K562 (cell line): ENCODE measurements at regions not wholly inside any gene's neighbourhood (a gene's known extent, or its start where the extent isn't known, plus 50 kb on each side); places are given as distances from the start of the nearest gene placed in this dataset.

Experiments used
- ATAC-seq: fragments of 200-7000 bp; cut with Tn5 transposase; 3 replicates; pipeline ENCODE4 v1.9.1; 2020; ENCODE audit warnings: moderate library complexity
- BruUV-seq: library from RNA; stranded (reverse); fragments of 400-500 nt; replicated peaks from 2 replicates; lab custom pipeline; 2021; lab: Mats Ljungman, UMichigan
- CTCF ChIA-PET: fragments of 300-600 bp; formaldehyde crosslinking; extraction: SDS; loops from one replicate; lab custom pipeline; 2021; ENCODE audit warnings: low intra/inter-chr PET ratio; lab: Yijun Ruan, JAX
- POLR2A ChIA-PET: fragments of 300-600, 350-650 bp; sonication (Branson Sonifier 250); formaldehyde crosslinking; extraction: SDS; loops from one replicate; lab custom pipeline; 2021; ENCODE audit warnings: antibody characterized with exemption, inconsistent platforms; lab: Yijun Ruan, JAX
- DNase-seq, 4 experiments: peaks; one replicate each; pipeline versions ENCODE4 v3.0.0 to v3.0.0-alpha.2; 2011 to 2018; ENCODE audit warnings: low spot score in 3 of 4, mixed read lengths in 3 of 4; ENCODE audit errors: extremely low read depth in 1 of 4
- FAIRE-seq: peaks from 2 replicates; lab custom pipeline; 2011; peaks lifted over from hg19 to GRCh38; lab: Jason Lieb, UNC
- H2AFZ ChIP-seq: 2 replicates; pipeline ENCODE4 v1.6.0; 2011; ENCODE audit warnings: low read depth, low read length, control low read depth, inconsistent platforms
- H3K27ac ChIP-seq: fragments of 200-600 bp; 3 replicates; pipeline ENCODE4 v1.8.0; 2011; ENCODE audit warnings: low read depth, mild to moderate bottlenecking, control low read depth, inconsistent platforms, low read length, moderate library complexity, mixed read lengths; ENCODE audit errors: extremely low read depth
- H3K27me3 ChIP-seq, 2 experiments: fragments of 300-600 bp in 1 of 2; 2 replicates in 1 of 2; 3 replicates in 1 of 2; pipeline versions ENCODE4 v1.6.0 to v1.8.0; 2011; ENCODE audit warnings: inconsistent platforms in 2 of 2, low read length in 2 of 2, mild to moderate bottlenecking in 1 of 2, mixed read lengths in 1 of 2, moderate library complexity in 1 of 2; ENCODE audit not compliant: control insufficient read depth in 2 of 2, insufficient read depth in 2 of 2
- H3K36me3 ChIP-seq: fragments of 300-600 bp; 3 replicates; pipeline ENCODE4 v1.8.0; 2011; ENCODE audit warnings: mild to moderate bottlenecking, low read length, inconsistent platforms; ENCODE audit not compliant: control insufficient read depth, insufficient read depth
- H3K4me1 ChIP-seq, 2 experiments: fragments of 200-600 bp in 1 of 2; replicated peaks in 1 of 2; 2 replicates in 1 of 2; 3 replicates in 1 of 2; pipeline versions ENCODE4 v1.5.1 to v1.8.0; 2011; ENCODE audit warnings: inconsistent platforms in 2 of 2, low read length in 2 of 2, mild to moderate bottlenecking in 1 of 2, mixed read lengths in 1 of 2, moderate library complexity in 1 of 2; ENCODE audit not compliant: control insufficient read depth in 2 of 2, insufficient read depth in 2 of 2
- H3K4me2 ChIP-seq: 2 replicates; pipeline ENCODE4 v1.6.1; 2011; ENCODE audit warnings: low read length, control low read depth, inconsistent platforms, mixed read lengths; ENCODE audit not compliant: insufficient read depth
- H3K4me3 ChIP-seq: fragments of 200-600 bp; sonication (generic), shearing (Covaris generic); 2 replicates; pipeline ENCODE4 v1.5.1; 2016; ENCODE audit warnings: control low read depth, inconsistent platforms
- H3K79me2 ChIP-seq: fragments of 200-600 bp; 3 replicates; pipeline ENCODE4 v1.8.0; 2011; ENCODE audit warnings: low read length, inconsistent platforms; ENCODE audit not compliant: control insufficient read depth, insufficient read depth
- H3K9ac ChIP-seq, 2 experiments: 2 replicates each; pipeline versions ENCODE4 v1.6.0 to v1.6.1; 2011; ENCODE audit warnings: low read depth in 2 of 2, low read length in 2 of 2, control low read depth in 1 of 2, inconsistent platforms in 1 of 2, mild to moderate bottlenecking in 1 of 2, mixed read lengths in 1 of 2; ENCODE audit not compliant: insufficient read depth in 1 of 2
- H3K9me1 ChIP-seq: one replicate; pipeline ENCODE4 v1.6.0; 2011; ENCODE audit warnings: inconsistent platforms, mild to moderate bottlenecking, low read length, moderate library complexity; ENCODE audit not compliant: control insufficient read depth, insufficient read depth
- H3K9me3 ChIP-seq: replicated peaks from 2 replicates; pipeline ENCODE4 v1.5.1; 2011; ENCODE audit warnings: low read depth, low read length, inconsistent platforms; ENCODE audit not compliant: control insufficient read depth, insufficient read depth
- H4K20me1 ChIP-seq: replicated peaks from 2 replicates; pipeline ENCODE4 v1.6.1; 2011; ENCODE audit warnings: low read length, inconsistent platforms, mixed read lengths; ENCODE audit not compliant: control insufficient read depth, insufficient read depth
- ARHGAP35 ChIP-seq: fragments of 450-650 bp; IDR thresholded peaks from 2 replicates; pipeline ENCODE4 v1.6.1; 2018; ENCODE audit not compliant: partially characterized antibody
- NELFE ChIP-seq: IDR thresholded peaks from 2 replicates; pipeline ENCODE4 v1.6.1; 2011; ENCODE audit warnings: mild to moderate bottlenecking; ENCODE audit not compliant: insufficient read depth, insufficient read length
- TAF1 ChIP-seq: IDR thresholded peaks from 2 replicates; pipeline ENCODE4 v1.6.1; 2011; ENCODE audit warnings: mild to moderate bottlenecking, low read length, moderate library complexity; ENCODE audit not compliant: insufficient read depth, control insufficient read depth, severe bottlenecking; ENCODE audit errors: extremely low read depth
- U2AF1 ChIP-seq: fragments of 200-400 bp; formaldehyde crosslinking; optimal IDR thresholded peaks from 2 replicates; pipeline ENCODE3; 2017; ENCODE audit warnings: mild to moderate bottlenecking, low read depth, low read length, moderate library complexity
- WGBS: fragments of 100-300 bp; shearing (Covaris generic); methylation state at CpG from one replicate; pipeline ENCODE4 v1.1.6; 2016; ENCODE audit warnings: low coverage, mixed read lengths; ENCODE audit not compliant: insufficient coverage; ENCODE audit errors: missing lambda C conversion rate; 5-methylcytosine and 5-hydroxymethylcytosine counted together
- in situ Hi-C: fragments of 300-500 bp; cut with MboI; formaldehyde crosslinking; loops from 4 replicates; pipeline ENCODE4 v1.15.0; 2018; ENCODE audit warnings: inconsistent platforms, mixed read lengths
- intact Hi-C: fragments of 100-400 bp; cut with micrococcal nuclease; formaldehyde crosslinking; loops from 2 replicates; pipeline ENCODE4 v1.14.2; 2022
- TF ChIP-seq, protein P1 (sequence below): fragments of 450-650 bp; IDR thresholded peaks from 2 replicates; pipeline ENCODE4 v1.6.1; 2016; ENCODE audit warnings: antibody characterized with exemption
- TF ChIP-seq, protein P2 (sequence below): fragments of 250-450 bp; sonication (Bioruptor Pico); IDR thresholded peaks from 2 replicates; pipeline ENCODE4 v1.5.0; 2020; ENCODE audit warnings: mild to moderate bottlenecking, borderline replicate concordance
- TF ChIP-seq, protein P3 (sequence below), 2 experiments: IDR thresholded peaks; 2 replicates each; pipeline ENCODE4 v1.6.1; 2012; ENCODE audit warnings: improper control_type of control experiment in 2 of 2, low read depth in 2 of 2, low read length in 2 of 2, borderline replicate concordance in 1 of 2

GRCh38 chr12:130007771-130008170 is 103.9 kb upstream of the TMEM132D start:
- DNase-seq (no peak), ATAC-seq (no peak), FAIRE-seq (no peak)
- no peak overlapping the region for H3K27ac ChIP-seq
- TF ChIP-seq NELFE (no peak), TAF1 (no peak), U2AF1 (no peak), ARHGAP35 (no peak)
- TF ChIP-seq, protein P1, sequence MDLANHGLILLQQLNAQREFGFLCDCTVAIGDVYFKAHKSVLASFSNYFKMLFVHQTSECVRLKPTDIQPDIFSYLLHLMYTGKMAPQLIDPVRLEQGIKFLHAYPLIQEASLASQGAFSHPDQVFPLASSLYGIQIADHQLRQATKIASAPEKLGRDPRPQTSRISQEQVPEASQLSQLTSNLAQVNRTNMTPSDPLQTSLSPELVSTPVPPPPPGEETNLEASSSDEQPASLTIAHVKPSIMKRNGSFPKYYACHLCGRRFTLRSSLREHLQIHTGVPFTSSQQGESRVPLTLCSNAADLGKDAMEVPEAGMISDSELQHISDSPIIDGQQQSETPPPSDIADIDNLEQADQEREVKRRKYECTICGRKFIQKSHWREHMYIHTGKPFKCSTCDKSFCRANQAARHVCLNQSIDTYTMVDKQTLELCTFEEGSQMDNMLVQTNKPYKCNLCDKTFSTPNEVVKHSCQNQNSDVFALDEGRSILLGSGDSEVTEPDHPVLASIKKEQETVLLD: no peak
- TF ChIP-seq, protein P2, sequence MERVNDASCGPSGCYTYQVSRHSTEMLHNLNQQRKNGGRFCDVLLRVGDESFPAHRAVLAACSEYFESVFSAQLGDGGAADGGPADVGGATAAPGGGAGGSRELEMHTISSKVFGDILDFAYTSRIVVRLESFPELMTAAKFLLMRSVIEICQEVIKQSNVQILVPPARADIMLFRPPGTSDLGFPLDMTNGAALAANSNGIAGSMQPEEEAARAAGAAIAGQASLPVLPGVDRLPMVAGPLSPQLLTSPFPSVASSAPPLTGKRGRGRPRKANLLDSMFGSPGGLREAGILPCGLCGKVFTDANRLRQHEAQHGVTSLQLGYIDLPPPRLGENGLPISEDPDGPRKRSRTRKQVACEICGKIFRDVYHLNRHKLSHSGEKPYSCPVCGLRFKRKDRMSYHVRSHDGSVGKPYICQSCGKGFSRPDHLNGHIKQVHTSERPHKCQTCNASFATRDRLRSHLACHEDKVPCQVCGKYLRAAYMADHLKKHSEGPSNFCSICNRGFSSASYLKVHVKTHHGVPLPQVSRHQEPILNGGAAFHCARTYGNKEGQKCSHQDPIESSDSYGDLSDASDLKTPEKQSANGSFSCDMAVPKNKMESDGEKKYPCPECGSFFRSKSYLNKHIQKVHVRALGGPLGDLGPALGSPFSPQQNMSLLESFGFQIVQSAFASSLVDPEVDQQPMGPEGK (CRISPR knock-in tag): no peak
- TF ChIP-seq, protein P3, sequence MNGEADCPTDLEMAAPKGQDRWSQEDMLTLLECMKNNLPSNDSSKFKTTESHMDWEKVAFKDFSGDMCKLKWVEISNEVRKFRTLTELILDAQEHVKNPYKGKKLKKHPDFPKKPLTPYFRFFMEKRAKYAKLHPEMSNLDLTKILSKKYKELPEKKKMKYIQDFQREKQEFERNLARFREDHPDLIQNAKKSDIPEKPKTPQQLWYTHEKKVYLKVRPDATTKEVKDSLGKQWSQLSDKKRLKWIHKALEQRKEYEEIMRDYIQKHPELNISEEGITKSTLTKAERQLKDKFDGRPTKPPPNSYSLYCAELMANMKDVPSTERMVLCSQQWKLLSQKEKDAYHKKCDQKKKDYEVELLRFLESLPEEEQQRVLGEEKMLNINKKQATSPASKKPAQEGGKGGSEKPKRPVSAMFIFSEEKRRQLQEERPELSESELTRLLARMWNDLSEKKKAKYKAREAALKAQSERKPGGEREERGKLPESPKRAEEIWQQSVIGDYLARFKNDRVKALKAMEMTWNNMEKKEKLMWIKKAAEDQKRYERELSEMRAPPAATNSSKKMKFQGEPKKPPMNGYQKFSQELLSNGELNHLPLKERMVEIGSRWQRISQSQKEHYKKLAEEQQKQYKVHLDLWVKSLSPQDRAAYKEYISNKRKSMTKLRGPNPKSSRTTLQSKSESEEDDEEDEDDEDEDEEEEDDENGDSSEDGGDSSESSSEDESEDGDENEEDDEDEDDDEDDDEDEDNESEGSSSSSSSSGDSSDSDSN (IDR thresholded peaks at IDR 0.05; ENCODE audit: borderline replicate concordance in 1 of 2, low read depth in 2 of 2, low read length in 2 of 2): no peak
- peaks cover 5 to 36% of the 10 kb centered on the region in 2 experiments; a peak in 4 of 5 replicates for H3K27me3 ChIP-seq
- no peaks in the 10 kb centered on the region for H3K79me2 ChIP-seq
- in situ Hi-C loops: no loop called here
- ChIA-PET POLR2A (no interaction called here), CTCF (no interaction called here)
- no peaks in the 10 kb centered on the region for H3K36me3 ChIP-seq
- peaks cover 4% of the 10 kb centered on the region for H3K9me1 ChIP-seq
- intact Hi-C loops: no loop called here
- WGBS: 1% methylated on average over 14 of the region's 15 CpGs
- H3K9me3 ChIP-seq: no peaks in the 10 kb centered on the region
- no peaks in the 10 kb centered on the region for H4K20me1 ChIP-seq
- H2AFZ ChIP-seq: no peak overlapping the region
- H3K4me1 ChIP-seq: no peaks in the 10 kb centered on the region
- H3K9ac ChIP-seq: no peak overlapping the region
- no peak overlapping the region for H3K4me3 ChIP-seq
- no peak overlapping the region for H3K4me2 ChIP-seq
- no TSS peak for BruUV-seq
